HL-60 (cell line): ENCODE measurements at regions not wholly inside any gene's neighbourhood (a gene's known extent, or its start where the extent isn't known, plus 50 kb on each side); places are given as distances from the start of the nearest gene placed in this dataset.

Experiments used
- DNase-seq, 2 experiments: peaks; one replicate each; pipeline ENCODE4 v3.0.0-alpha.2; 2010 to 2020; ENCODE audit warnings: low read depth in 1 of 2, low spot score in 1 of 2
- H3K27ac ChIP-seq: fragments of 250-450 bp; sonication (Bioruptor Pico); replicated peaks from 2 replicates; pipeline ENCODE4 v1.5.1; 2020; ENCODE audit warnings: mild to moderate bottlenecking, moderate library complexity
- H3K27me3 ChIP-seq: fragments of 250-450 bp; sonication (Bioruptor Pico); 2 replicates; pipeline ENCODE4 v1.5.1; 2021; ENCODE audit warnings: mild to moderate bottlenecking, moderate library complexity; ENCODE audit not compliant: insufficient read depth, poor library complexity, severe bottlenecking
- H3K4me3 ChIP-seq: replicated peaks from 2 replicates; pipeline ENCODE4 v1.5.1; 2011; ENCODE audit warnings: mild to moderate bottlenecking, control low read depth, low read length; ENCODE audit not compliant: insufficient read depth
- GABPA ChIP-seq: IDR thresholded peaks from 2 replicates; pipeline ENCODE4 v1.6.1; 2012; ENCODE audit warnings: low read depth
- POLR2AphosphoS5 ChIP-seq: IDR thresholded peaks from 2 replicates; pipeline ENCODE4 v1.6.1; 2012; ENCODE audit warnings: low read depth
- SPI1 ChIP-seq: IDR thresholded peaks from 2 replicates; pipeline ENCODE4 v1.6.1; 2012; ENCODE audit warnings: low read depth, mild to moderate bottlenecking, borderline replicate concordance
- TF ChIP-seq, protein P1 (sequence below): IDR thresholded peaks from one replicate; pipeline ENCODE4 v1.5.1; 2011; ENCODE audit warnings: low read length, control low read depth, inconsistent platforms; ENCODE audit not compliant: insufficient read depth
- TF ChIP-seq, protein P2 (sequence below): IDR thresholded peaks from 2 replicates; pipeline ENCODE4 v1.6.1; 2012; ENCODE audit warnings: low read depth; ENCODE audit not compliant: insufficient replicate concordance

DNA sequence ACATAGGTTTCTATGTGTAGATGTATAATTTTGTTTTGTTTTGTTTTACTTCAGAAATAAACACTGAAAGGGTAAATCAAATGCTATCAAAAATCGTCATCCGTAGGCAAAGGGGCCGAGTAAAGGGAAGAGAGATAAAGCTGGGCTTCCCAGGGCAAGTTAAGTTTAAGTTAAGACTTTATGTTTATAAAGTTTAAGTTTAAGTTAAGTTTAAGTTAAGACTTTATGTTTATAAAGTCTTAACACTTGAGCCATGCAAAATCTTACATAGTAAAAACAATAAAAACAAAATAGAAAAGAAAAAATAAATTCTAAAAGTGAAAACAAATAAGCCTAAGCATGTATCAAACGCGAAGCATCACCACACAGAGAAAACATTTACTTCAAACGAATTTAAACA, 216.1 kb upstream of the SYNDIG1 start:
- no peak for DNase-seq
- Histone ChIP-seq H3K27me3 (no peaks in the 10 kb centered on the region), H3K4me3 (no peak overlapping the region), H3K27ac (no peak overlapping the region)
- TF ChIP-seq SPI1, result no peak
- TF ChIP-seq POLR2AphosphoS5, result no peak
- TF ChIP-seq, protein P1, sequence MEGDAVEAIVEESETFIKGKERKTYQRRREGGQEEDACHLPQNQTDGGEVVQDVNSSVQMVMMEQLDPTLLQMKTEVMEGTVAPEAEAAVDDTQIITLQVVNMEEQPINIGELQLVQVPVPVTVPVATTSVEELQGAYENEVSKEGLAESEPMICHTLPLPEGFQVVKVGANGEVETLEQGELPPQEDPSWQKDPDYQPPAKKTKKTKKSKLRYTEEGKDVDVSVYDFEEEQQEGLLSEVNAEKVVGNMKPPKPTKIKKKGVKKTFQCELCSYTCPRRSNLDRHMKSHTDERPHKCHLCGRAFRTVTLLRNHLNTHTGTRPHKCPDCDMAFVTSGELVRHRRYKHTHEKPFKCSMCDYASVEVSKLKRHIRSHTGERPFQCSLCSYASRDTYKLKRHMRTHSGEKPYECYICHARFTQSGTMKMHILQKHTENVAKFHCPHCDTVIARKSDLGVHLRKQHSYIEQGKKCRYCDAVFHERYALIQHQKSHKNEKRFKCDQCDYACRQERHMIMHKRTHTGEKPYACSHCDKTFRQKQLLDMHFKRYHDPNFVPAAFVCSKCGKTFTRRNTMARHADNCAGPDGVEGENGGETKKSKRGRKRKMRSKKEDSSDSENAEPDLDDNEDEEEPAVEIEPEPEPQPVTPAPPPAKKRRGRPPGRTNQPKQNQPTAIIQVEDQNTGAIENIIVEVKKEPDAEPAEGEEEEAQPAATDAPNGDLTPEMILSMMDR, result no peak
- TF ChIP-seq, protein P2, sequence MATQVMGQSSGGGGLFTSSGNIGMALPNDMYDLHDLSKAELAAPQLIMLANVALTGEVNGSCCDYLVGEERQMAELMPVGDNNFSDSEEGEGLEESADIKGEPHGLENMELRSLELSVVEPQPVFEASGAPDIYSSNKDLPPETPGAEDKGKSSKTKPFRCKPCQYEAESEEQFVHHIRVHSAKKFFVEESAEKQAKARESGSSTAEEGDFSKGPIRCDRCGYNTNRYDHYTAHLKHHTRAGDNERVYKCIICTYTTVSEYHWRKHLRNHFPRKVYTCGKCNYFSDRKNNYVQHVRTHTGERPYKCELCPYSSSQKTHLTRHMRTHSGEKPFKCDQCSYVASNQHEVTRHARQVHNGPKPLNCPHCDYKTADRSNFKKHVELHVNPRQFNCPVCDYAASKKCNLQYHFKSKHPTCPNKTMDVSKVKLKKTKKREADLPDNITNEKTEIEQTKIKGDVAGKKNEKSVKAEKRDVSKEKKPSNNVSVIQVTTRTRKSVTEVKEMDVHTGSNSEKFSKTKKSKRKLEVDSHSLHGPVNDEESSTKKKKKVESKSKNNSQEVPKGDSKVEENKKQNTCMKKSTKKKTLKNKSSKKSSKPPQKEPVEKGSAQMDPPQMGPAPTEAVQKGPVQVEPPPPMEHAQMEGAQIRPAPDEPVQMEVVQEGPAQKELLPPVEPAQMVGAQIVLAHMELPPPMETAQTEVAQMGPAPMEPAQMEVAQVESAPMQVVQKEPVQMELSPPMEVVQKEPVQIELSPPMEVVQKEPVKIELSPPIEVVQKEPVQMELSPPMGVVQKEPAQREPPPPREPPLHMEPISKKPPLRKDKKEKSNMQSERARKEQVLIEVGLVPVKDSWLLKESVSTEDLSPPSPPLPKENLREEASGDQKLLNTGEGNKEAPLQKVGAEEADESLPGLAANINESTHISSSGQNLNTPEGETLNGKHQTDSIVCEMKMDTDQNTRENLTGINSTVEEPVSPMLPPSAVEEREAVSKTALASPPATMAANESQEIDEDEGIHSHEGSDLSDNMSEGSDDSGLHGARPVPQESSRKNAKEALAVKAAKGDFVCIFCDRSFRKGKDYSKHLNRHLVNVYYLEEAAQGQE, result no peak
- no peak for TF ChIP-seq GABPA

DNA sequence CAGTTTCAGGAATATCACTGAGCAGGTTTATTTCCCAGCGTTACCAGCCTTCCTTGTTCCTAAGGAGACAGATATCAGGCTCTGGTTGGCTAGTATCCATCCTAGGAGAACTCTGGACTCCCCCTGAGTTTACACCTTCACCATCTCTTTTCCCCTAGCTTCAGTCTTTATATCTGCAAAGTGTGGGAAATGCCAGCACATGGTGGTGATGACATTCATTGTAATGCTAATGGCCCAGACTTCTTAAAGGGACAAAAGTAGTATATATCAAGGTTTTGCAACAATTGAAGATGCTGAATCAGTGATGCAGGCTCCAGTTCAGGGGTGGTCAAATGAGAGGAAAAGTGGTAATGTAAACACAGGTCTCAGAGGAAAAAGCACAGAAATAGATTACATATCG, 224.3 kb upstream of the SYNDIG1 start:
- Histone ChIP-seq H3K4me3 (no peak overlapping the region), H3K27ac (no peak overlapping the region), H3K27me3 (no peaks in the 10 kb centered on the region)
- DNase-seq, result no peak
- TF ChIP-seq, protein P2, result no peak
- TF ChIP-seq POLR2AphosphoS5, result no peak
- TF ChIP-seq, protein P1, result no peak
- no peak for TF ChIP-seq GABPA
- no peak for TF ChIP-seq SPI1

- no peaks in the 10 kb centered on the region for H3K27me3 ChIP-seq
- no peak overlapping the region for H3K27ac ChIP-seq
- DNase-seq, result no peak
- no peak overlapping the region for H3K4me3 ChIP-seq
- TF ChIP-seq, protein P1, result no peak
- TF ChIP-seq POLR2AphosphoS5 (no peak), SPI1 (no peak), GABPA (no peak)
- TF ChIP-seq, protein P2, result no peak
These were observed 226.7 kb upstream of the SYNDIG1 start for GRCh38 chr20:24242763-24243162.
